ENCODE measurements at regions not wholly inside any gene's neighbourhood (a gene's known extent, or its start where the extent isn't known, plus 50 kb on each side); places are given as distances from the start of the nearest gene placed in this dataset.

DNA sequence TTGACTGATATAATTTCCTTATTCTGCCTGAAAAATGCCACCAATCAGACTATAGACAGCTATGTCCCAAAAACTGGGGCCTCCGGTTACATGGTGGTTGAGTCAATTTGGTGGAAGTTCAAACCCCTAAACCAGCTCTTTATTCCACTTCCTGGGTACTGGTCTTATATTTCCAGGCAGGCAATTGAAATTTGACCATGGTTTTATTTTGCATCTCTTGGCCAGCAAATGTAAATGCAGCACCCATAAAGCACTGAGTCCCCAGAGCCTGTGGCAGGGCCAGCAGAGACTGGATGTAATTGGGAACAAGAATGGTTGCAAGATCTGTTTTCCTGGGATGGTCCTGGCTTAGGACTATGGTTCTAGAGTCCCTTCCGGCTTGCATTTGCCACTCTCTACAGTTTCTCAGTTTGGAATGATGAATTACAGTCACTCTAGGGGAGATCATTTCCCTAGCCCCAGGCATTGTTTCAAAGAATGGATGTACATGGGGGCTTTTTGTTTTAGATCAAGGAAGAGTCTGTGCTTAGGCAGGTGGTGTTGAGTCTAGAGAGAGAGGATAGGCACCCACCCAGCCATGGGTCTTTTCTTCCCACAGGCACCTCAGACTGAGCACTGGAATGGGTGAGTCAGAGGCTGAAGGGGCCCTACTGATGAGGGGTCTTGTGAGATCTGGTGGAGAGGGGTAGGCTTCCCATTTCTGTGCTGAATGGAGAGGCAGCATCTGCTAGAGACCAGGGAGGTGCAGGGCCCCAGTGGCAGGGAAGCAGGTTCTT is 108.4 kb upstream of the CDC42EP3 start:
- Histone ChIP-seq H3K27ac (ENCODE audit: low read depth, low read length) (no peak overlapping the region), H3K27me3 (ENCODE audit: control insufficient read depth, insufficient read depth, low read length) (no peaks in the 10 kb centered on the region), H3K4me1 (ENCODE audit: control insufficient read depth, insufficient read depth, low read length) (no peaks in the 10 kb centered on the region), H3K4me3 (ENCODE audit: low read depth, low read length) (no peak overlapping the region), H3K9me3 (ENCODE audit: control insufficient read depth, insufficient read depth, low read length) (no peaks in the 10 kb centered on the region), H3K36me3 (ENCODE audit: control insufficient read depth, insufficient read depth, low read length) (no peaks in the 10 kb centered on the region)
- DNase-seq (ENCODE audit: low read depth in 4 of 6, low spot score in 6 of 6): no peak
- WGBS (ENCODE audit: insufficient coverage): 100% methylated on average over 1 of the region's 2 CpGs

DNA sequence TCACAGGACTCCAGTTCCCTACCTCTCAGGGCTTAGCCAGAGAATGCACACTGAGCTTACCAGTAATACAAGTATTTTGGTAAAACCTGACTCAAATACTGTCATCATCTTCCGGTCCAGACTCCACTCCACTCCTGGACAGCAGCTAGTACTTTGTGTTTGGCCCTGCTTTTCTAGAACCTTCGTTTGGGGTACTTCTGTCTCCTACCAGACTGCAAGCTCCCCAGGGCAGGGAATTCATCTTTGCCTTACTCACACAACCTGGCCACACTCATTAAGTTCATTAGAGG is 108.9 kb upstream of the CDC42EP3 start:
- Histone ChIP-seq H3K36me3 (ENCODE audit: control insufficient read depth, insufficient read depth, low read length) (no peaks in the 10 kb centered on the region), H3K9me3 (ENCODE audit: control insufficient read depth, insufficient read depth, low read length) (no peaks in the 10 kb centered on the region), H3K4me3 (ENCODE audit: low read depth, low read length) (no peak overlapping the region), H3K4me1 (ENCODE audit: control insufficient read depth, insufficient read depth, low read length) (no peaks in the 10 kb centered on the region), H3K27me3 (ENCODE audit: control insufficient read depth, insufficient read depth, low read length) (no peaks in the 10 kb centered on the region), H3K27ac (ENCODE audit: low read depth, low read length) (no peak overlapping the region)
- 52% methylated on average over 2 of the region's 2 CpGs for WGBS (ENCODE audit: insufficient coverage)
- no peak for DNase-seq (ENCODE audit: low read depth in 4 of 6, low spot score in 6 of 6)

DNA sequence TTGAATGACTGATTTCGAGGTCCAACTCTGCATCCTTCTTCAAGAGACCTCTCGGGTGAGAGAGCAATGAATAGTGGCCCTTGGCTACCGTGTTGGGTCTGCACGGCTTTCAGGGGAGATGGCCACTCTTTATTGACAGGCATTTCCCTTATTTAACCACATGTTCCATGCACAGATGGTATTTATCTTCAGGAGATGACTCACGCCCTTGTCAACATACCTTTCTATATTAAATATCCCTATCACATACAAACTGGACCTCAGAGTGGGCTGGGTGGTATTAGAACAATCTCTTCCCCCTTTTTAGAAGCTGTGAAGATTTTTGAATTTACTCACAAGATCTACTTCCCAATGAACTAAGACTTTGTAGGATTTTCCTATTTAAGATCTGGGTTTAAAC is 109.6 kb upstream of the CDC42EP3 start:
- Histone ChIP-seq H3K9me3 (ENCODE audit: control insufficient read depth, insufficient read depth, low read length) (no peaks in the 10 kb centered on the region), H3K4me3 (ENCODE audit: low read depth, low read length) (no peak overlapping the region), H3K27me3 (ENCODE audit: control insufficient read depth, insufficient read depth, low read length) (no peaks in the 10 kb centered on the region), H3K4me1 (ENCODE audit: control insufficient read depth, insufficient read depth, low read length) (no peaks in the 10 kb centered on the region), H3K27ac (ENCODE audit: low read depth, low read length) (no peak overlapping the region), H3K36me3 (ENCODE audit: control insufficient read depth, insufficient read depth, low read length) (no peaks in the 10 kb centered on the region)
- DNase-seq (ENCODE audit: low read depth in 4 of 6, low spot score in 6 of 6): no peak
- WGBS (ENCODE audit: insufficient coverage): 100% methylated on average over 4 of the region's 5 CpGs

DNA sequence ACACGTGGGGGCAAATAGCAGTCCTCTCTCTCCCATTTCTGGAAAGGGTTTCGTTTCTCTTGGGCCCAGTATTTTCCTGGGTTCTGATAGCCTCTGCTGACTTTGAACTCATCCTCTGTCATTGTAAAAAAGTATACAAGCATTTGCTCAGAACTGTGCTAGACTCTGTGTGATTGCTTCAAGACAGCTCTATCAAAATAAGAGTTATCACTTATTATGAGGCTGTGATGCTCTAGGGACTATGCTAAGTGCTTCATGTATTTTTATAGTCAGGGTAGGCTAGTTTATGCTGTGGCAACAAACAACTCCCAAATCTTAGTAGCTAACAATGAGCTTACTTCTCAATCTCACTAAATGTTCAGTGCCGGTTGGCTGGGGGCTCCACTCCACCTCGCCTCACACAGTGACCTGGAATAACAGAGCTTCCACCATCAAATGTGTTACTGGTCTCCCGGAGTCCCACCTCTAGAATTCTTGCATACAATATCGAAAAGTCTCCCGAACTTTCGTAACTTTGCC is 110.8 kb upstream of the CDC42EP3 start:
- no peak overlapping the region for H3K4me3 ChIP-seq (ENCODE audit: low read depth, low read length)
- H3K27me3 ChIP-seq (ENCODE audit: control insufficient read depth, insufficient read depth, low read length): no peaks in the 10 kb centered on the region
- H3K36me3 ChIP-seq (ENCODE audit: control insufficient read depth, insufficient read depth, low read length): no peaks in the 10 kb centered on the region
- DNase-seq (ENCODE audit: low read depth in 4 of 6, low spot score in 6 of 6): no peak
- no peak overlapping the region for H3K27ac ChIP-seq (ENCODE audit: low read depth, low read length)
- no peaks in the 10 kb centered on the region for H3K9me3 ChIP-seq (ENCODE audit: control insufficient read depth, insufficient read depth, low read length)
- no peaks in the 10 kb centered on the region for H3K4me1 ChIP-seq (ENCODE audit: control insufficient read depth, insufficient read depth, low read length)
- WGBS (ENCODE audit: insufficient coverage): 89% methylated on average over 3 of the region's 8 CpGs

DNA sequence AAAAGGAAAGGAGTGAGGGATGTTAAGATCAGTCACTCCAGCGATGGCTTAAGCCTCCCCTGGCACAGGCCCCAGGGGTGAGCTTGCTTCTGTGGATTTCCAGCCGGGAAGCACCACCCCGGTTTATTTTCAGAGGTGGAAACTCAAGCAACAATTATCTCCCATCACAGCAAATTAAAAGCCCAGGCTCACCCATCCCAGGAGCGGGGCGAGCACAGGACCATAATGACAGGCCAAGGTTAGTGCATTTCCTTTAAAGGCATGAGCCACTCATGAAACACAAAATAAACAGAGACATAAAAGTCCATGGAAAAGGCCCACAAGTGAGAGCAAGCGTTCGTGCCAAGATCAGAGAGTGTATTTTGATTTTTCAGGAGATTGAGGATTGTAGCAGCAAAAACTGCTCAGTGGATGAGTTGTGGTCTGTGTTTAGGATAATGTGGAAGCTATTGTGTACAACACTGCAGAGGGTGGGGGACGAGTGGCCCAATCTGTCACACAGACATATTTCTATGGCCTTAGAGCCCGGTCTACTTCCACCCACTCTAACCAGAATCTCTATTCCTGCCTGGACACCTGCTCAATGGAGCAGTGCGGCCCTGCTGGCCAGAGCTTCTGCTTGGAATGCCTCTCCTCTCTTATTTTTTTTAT is 111.4 kb upstream of the CDC42EP3 start:
- DNase-seq (ENCODE audit: low read depth in 4 of 6, low spot score in 6 of 6): no peak
- Histone ChIP-seq H3K9me3 (ENCODE audit: control insufficient read depth, insufficient read depth, low read length) (no peaks in the 10 kb centered on the region), H3K36me3 (ENCODE audit: control insufficient read depth, insufficient read depth, low read length) (no peaks in the 10 kb centered on the region), H3K27ac (ENCODE audit: low read depth, low read length) (no peak overlapping the region), H3K27me3 (ENCODE audit: control insufficient read depth, insufficient read depth, low read length) (no peaks in the 10 kb centered on the region), H3K4me1 (ENCODE audit: control insufficient read depth, insufficient read depth, low read length) (no peaks in the 10 kb centered on the region), H3K4me3 (ENCODE audit: low read depth, low read length) (no peak overlapping the region)
- WGBS (ENCODE audit: insufficient coverage): 90% methylated on average over 2 of the region's 10 CpGs

DNA sequence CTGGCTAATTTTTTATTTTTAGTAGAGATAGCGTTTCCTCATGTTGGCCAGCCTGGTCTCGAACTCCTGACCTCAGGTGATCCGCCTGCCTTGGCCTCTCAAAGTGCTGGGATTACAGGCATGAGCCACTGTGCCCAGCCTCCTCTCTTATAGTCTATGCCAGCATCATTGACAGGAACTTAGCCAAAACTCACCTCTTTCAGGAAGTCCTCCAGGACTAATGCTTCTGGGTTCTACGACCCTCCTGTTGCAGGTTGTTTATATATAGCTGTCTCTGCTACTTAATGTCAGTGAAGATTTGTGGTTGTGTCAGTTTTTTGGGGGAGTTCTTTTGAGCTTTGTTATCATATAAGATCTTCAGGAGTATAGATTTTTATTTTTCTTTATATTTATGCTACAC is 112.1 kb upstream of the CDC42EP3 start:
- DNase-seq (ENCODE audit: low read depth in 4 of 6, low spot score in 6 of 6): no peak
- Histone ChIP-seq H3K4me3 (ENCODE audit: low read depth, low read length) (no peak overlapping the region), H3K9me3 (ENCODE audit: control insufficient read depth, insufficient read depth, low read length) (no peaks in the 10 kb centered on the region), H3K36me3 (ENCODE audit: control insufficient read depth, insufficient read depth, low read length) (no peaks in the 10 kb centered on the region), H3K4me1 (ENCODE audit: control insufficient read depth, insufficient read depth, low read length) (no peaks in the 10 kb centered on the region), H3K27ac (ENCODE audit: low read depth, low read length) (no peak overlapping the region), H3K27me3 (ENCODE audit: control insufficient read depth, insufficient read depth, low read length) (no peaks in the 10 kb centered on the region)
- WGBS (ENCODE audit: insufficient coverage): 100% methylated on average over 3 of the region's 4 CpGs

DNA sequence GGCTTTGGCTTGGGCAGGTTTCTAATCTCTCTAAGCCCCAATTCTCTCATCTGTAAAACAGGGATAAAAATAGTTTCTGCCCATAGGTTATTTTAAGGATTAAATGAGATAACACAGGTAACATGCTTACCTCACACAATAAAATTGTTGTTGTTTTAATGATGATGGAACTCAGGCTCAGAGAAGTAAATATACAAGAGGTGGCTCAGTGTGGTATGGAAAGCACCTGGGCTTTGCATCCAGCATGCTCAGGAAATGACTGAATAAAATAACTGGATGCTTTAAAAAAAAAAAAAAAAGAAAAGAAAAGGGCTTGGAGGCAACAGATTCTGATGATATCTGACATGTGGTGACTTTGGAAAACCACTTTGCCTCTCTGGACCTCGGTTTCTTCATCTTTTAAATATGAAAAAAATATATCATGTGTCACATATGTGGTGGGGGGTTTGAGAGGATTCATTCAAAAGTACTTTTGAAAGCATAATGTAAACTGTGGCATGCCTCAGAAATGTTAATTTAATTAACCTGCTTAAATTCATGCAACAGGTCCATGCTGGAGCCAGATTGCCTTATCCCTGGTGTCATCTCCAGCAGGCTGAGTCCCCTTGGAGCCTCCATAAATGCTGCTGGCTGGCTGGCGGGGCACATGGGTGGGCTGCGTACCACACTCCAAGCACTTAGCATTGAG is 112.8 kb upstream of the CDC42EP3 start:
- no CpG with 5 or more reads among the region's 3 CpGs for WGBS (ENCODE audit: insufficient coverage)
- DNase-seq (ENCODE audit: low read depth in 4 of 6, low spot score in 6 of 6): no peak
- no peaks in the 10 kb centered on the region for H3K36me3 ChIP-seq (ENCODE audit: control insufficient read depth, insufficient read depth, low read length)
- no peak overlapping the region for H3K27ac ChIP-seq (ENCODE audit: low read depth, low read length)
- H3K9me3 ChIP-seq (ENCODE audit: control insufficient read depth, insufficient read depth, low read length): no peaks in the 10 kb centered on the region
- H3K4me1 ChIP-seq (ENCODE audit: control insufficient read depth, insufficient read depth, low read length): no peaks in the 10 kb centered on the region
- no peak overlapping the region for H3K4me3 ChIP-seq (ENCODE audit: low read depth, low read length)
- no peaks in the 10 kb centered on the region for H3K27me3 ChIP-seq (ENCODE audit: control insufficient read depth, insufficient read depth, low read length)

DNA sequence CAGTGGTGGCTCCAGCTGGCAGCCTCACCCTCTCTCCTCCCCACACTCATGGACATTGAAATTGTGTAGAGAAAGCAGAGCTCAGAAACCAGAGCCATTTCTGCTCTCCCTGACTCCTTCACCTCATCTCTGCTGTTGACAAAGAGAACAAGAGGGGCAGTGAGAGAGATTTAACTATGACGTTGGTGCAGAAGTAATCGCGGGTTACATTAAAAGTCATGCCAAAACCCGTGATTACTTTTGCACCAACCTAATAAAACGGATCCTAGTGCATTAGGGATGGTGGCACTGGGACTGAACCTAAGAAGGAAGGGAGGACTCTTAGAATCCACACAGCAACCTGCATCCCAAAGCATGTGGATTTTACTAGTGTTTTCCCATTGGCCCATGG is 113.3 kb upstream of the CDC42EP3 start:
- Histone ChIP-seq H3K36me3 (ENCODE audit: control insufficient read depth, insufficient read depth, low read length) (no peaks in the 10 kb centered on the region), H3K9me3 (ENCODE audit: control insufficient read depth, insufficient read depth, low read length) (no peaks in the 10 kb centered on the region), H3K4me3 (ENCODE audit: low read depth, low read length) (no peak overlapping the region), H3K4me1 (ENCODE audit: control insufficient read depth, insufficient read depth, low read length) (no peaks in the 10 kb centered on the region), H3K27me3 (ENCODE audit: control insufficient read depth, insufficient read depth, low read length) (no peaks in the 10 kb centered on the region), H3K27ac (ENCODE audit: low read depth, low read length) (no peak overlapping the region)
- WGBS (ENCODE audit: insufficient coverage): 88% methylated on average over 5 of the region's 5 CpGs
- DNase-seq (ENCODE audit: low read depth in 4 of 6, low spot score in 6 of 6): no peak

DNA sequence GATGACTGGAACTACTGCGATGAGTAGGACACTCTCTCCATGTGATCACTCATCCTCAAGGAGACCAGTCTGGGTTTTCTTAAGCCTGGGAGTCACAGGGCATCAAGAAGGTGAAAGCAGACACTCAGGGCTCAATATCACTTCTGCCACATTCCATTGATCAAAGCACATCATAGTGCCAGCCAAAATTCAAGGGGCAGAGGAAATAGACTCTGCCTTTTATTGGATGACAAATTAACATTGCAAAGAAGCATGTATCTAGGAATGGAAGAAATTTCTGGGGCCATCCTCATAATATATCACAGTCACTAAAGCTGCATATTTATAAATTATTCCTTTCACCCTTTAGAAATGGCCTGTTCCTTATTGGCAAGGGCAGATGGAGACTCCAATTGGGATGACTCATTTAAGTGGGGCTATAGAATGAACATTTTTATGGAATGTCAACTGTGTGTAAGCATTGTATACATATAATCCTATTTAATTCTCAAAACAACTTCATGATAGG is 114.8 kb upstream of the CDC42EP3 start:
- Histone ChIP-seq H3K4me1 (ENCODE audit: control insufficient read depth, insufficient read depth, low read length) (no peaks in the 10 kb centered on the region), H3K4me3 (ENCODE audit: low read depth, low read length) (no peak overlapping the region)
- WGBS (ENCODE audit: insufficient coverage): no CpG with 5 or more reads among the region's 1 CpG

More for the DNA sequence above, 114.8 kb upstream of the CDC42EP3 start:
- no peaks in the 10 kb centered on the region for H3K9me3 ChIP-seq (ENCODE audit: control insufficient read depth, insufficient read depth, low read length)
- H3K27me3 ChIP-seq (ENCODE audit: control insufficient read depth, insufficient read depth, low read length): no peaks in the 10 kb centered on the region
- no peak for DNase-seq (ENCODE audit: low read depth in 4 of 6, low spot score in 6 of 6)
- H3K27ac ChIP-seq (ENCODE audit: low read depth, low read length): no peak overlapping the region
- no peaks in the 10 kb centered on the region for H3K36me3 ChIP-seq (ENCODE audit: control insufficient read depth, insufficient read depth, low read length)

Measured in spinal cord (tissue), 9 donors.